ENCODE measurements at regions not wholly inside any gene's neighbourhood (a gene's known extent, or its start where the extent isn't known, plus 50 kb on each side); places are given as distances from the start of the nearest gene placed in this dataset.

GRCh38 chr4:107115185-107115847, 79.2 kb upstream of the DKK2 start:
- Mint-ChIP-seq H3K4me3 (no peak overlapping the region), H3K36me3 (ENCODE audit: low read depth) (no peaks in the 10 kb centered on the region), H3K4me1 (peaks cover 13% of the 10 kb centered on the region), H3K27ac (no peak overlapping the region), H3K27me3 (ENCODE audit: low read depth) (no peaks in the 10 kb centered on the region), H3K9me3 (peaks cover 12% of the 10 kb centered on the region)
- no peak for TF ChIP-seq CTCF (IDR thresholded peaks at IDR 0.05; ENCODE audit: unreplicated experiment in 3 of 3)

DNA sequence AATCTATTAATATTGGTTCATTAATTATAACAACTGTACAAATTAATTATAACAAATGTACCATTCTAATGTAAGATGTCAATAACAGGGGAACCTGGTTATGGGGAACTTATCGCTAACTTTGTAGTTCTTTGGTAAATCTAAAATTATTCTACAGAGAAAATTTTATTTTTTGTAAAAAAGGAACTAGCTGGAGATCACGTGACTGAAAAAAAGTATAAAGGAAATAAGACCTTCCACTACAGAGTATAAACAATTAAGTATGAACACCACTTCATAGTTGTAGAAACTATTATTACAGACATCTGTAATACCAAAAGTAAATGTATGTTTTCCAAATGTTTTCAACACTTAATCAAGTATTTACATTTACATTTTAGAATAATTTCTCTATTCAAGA, 77.9 kb upstream of the DKK2 start:
- Mint-ChIP-seq H3K27me3 (ENCODE audit: low read depth) (no peaks in the 10 kb centered on the region), H3K4me1 (peaks cover 5% of the 10 kb centered on the region), H3K4me3 (no peak overlapping the region), H3K36me3 (ENCODE audit: low read depth) (no peaks in the 10 kb centered on the region), H3K27ac (no peak overlapping the region), H3K9me3 (peaks cover 13% of the 10 kb centered on the region)
- TF ChIP-seq CTCF (IDR thresholded peaks at IDR 0.05; ENCODE audit: unreplicated experiment in 3 of 3), result no peak

DNA sequence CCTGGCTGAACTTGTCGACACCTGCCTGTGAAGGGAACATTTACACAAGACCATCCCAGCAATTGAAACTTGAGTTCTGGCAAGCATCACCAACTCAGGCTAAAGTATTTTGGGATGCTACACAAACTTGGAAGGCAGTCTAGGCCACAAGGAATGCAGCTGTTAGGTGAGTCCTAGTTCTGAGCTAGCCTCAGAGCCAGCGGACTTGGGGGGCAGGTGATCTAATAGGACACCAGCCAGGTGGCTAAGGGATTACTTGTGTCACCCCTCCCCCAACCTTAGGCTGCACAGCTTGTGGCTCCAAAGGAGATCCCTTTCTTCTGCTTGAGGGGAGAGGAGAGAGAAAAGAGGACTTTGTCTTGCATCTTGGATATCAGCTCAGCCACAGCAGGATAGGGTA, 62.3 kb upstream of the DKK2 start:
- Mint-ChIP-seq H3K9me3 (peaks cover 6% of the 10 kb centered on the region), H3K4me1 (no peaks in the 10 kb centered on the region), H3K4me3 (no peak overlapping the region), H3K27me3 (ENCODE audit: low read depth) (no peaks in the 10 kb centered on the region), H3K27ac (no peak overlapping the region), H3K36me3 (ENCODE audit: low read depth) (no peaks in the 10 kb centered on the region)
- no peak for TF ChIP-seq CTCF (IDR thresholded peaks at IDR 0.05; ENCODE audit: unreplicated experiment in 3 of 3)

DNA sequence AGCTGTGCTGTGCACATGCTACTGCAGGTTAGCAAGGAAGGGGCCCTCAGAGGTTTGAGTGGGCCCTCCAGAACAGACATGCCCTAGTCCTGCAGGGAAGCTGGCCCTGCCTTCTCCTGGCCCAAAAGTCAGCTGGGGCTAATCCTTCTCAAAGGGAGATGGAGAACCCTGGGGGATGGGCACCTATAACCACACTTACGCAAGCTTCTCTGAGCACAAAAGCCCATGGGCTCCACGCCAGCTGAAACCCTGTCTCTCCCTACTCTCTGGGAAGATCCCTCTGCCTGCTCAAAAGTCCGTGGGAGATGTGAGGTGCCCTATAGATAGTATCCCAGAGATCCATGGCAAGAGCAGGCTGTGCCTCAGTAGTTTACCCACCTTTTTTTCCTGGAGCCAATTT, 58.9 kb upstream of the DKK2 start:
- H3K4me3 Mint-ChIP-seq, result no peak overlapping the region
- peaks cover 14% of the 10 kb centered on the region for H3K9me3 Mint-ChIP-seq
- no peaks in the 10 kb centered on the region for H3K36me3 Mint-ChIP-seq (ENCODE audit: low read depth)
- no peaks in the 10 kb centered on the region for H3K27me3 Mint-ChIP-seq (ENCODE audit: low read depth)
- H3K27ac Mint-ChIP-seq, result no peak overlapping the region
- TF ChIP-seq CTCF (IDR thresholded peaks at IDR 0.05; ENCODE audit: unreplicated experiment in 3 of 3), result no peak
- H3K4me1 Mint-ChIP-seq, result no peaks in the 10 kb centered on the region

GRCh38 chr4:107094332-107094731, 58.2 kb upstream of the DKK2 start:
- no peak for TF ChIP-seq CTCF (IDR thresholded peaks at IDR 0.05; ENCODE audit: unreplicated experiment in 3 of 3)
- H3K27ac Mint-ChIP-seq, result no peak overlapping the region
- peaks cover 16% of the 10 kb centered on the region for H3K9me3 Mint-ChIP-seq
- H3K4me1 Mint-ChIP-seq, result no peaks in the 10 kb centered on the region
- no peak overlapping the region for H3K4me3 Mint-ChIP-seq
- H3K36me3 Mint-ChIP-seq (ENCODE audit: low read depth), result no peaks in the 10 kb centered on the region
- H3K27me3 Mint-ChIP-seq (ENCODE audit: low read depth), result no peaks in the 10 kb centered on the region
